HepG2 (cell line): ENCODE measurements at regions not wholly inside any gene's neighbourhood (a gene's known extent, or its start where the extent isn't known, plus 50 kb on each side); places are given as distances from the start of the nearest gene placed in this dataset.

Experiments used
- AGO1 ChIP-seq: fragments of 200-400 bp; formaldehyde crosslinking; IDR thresholded peaks from 2 replicates; pipeline ENCODE4 v1.6.1; 2017; ENCODE audit warnings: mild to moderate bottlenecking, low read depth, low read length, moderate library complexity; ENCODE audit not compliant: poor library complexity, severe bottlenecking
- AKAP8 ChIP-seq: sonication (generic); formaldehyde crosslinking; IDR thresholded peaks from 2 replicates; pipeline ENCODE4 v1.5.1; 2020; ENCODE audit warnings: mild to moderate bottlenecking, missing genetic modification reagents
- HOXA7 ChIP-seq: sonication (generic); formaldehyde crosslinking; IDR thresholded peaks from 2 replicates; pipeline ENCODE4 v1.8.1; 2022; ENCODE audit warnings: mild to moderate bottlenecking, missing genetic modification reagents, moderate library complexity
- MAFG ChIP-seq: sonication (generic); formaldehyde crosslinking; IDR thresholded peaks from 2 replicates; pipeline ENCODE4 v1.5.1; 2020; ENCODE audit warnings: mild to moderate bottlenecking, missing genetic modification reagents
- NFATC3 ChIP-seq: sonication (generic); formaldehyde crosslinking; IDR thresholded peaks from 2 replicates; pipeline ENCODE4 v1.5.1; 2020; ENCODE audit warnings: mild to moderate bottlenecking, missing genetic modification reagents
- SAFB2 ChIP-seq: sonication (generic); formaldehyde crosslinking; IDR thresholded peaks from 2 replicates; pipeline ENCODE4 v1.5.1; 2020; ENCODE audit warnings: missing genetic modification reagents, low read depth, mild to moderate bottlenecking, borderline replicate concordance
- TBX3 ChIP-seq: fragments of 450-650 bp; IDR thresholded peaks from 2 replicates; pipeline ENCODE4 v1.6.1; 2017; ENCODE audit warnings: antibody characterized with exemption, mild to moderate bottlenecking, inconsistent platforms, borderline replicate concordance
- ZNF674 ChIP-seq: sonication (generic); formaldehyde crosslinking; IDR thresholded peaks from 2 replicates; pipeline ENCODE4 v1.5.0; 2020; ENCODE audit warnings: low read depth, mild to moderate bottlenecking, missing genetic modification reagents
- TF ChIP-seq, protein P1 (sequence below): sonication (generic); formaldehyde crosslinking; IDR thresholded peaks from 2 replicates; pipeline ENCODE4 v1.5.1; 2020; ENCODE audit warnings: mild to moderate bottlenecking, moderate library complexity, missing genetic modification reagents
- TF ChIP-seq, protein P2 (sequence below): sonication (generic); formaldehyde crosslinking; IDR thresholded peaks from 2 replicates; pipeline ENCODE4 v1.4.0; 2020; ENCODE audit warnings: mild to moderate bottlenecking, missing genetic modification reagents
- TF ChIP-seq, protein P3 (sequence below): sonication (generic); formaldehyde crosslinking; IDR thresholded peaks from 2 replicates; pipeline ENCODE4 v1.4.0; 2020; ENCODE audit warnings: missing genetic modification reagents, borderline replicate concordance
- TF ChIP-seq, protein P4 (sequence below): IDR thresholded peaks from 2 replicates; pipeline ENCODE4 v1.6.1; 2016; ENCODE audit warnings: mild to moderate bottlenecking, missing biosample characterization, missing genetic modification reagents
- TF ChIP-seq, protein P5 (sequence below): sonication (generic); formaldehyde crosslinking; conservative IDR thresholded peaks from 2 replicates; pipeline ENCODE4 v1.8.1; 2023; ENCODE audit warnings: missing genetic modification reagents
- TF ChIP-seq, protein P6 (sequence below): sonication (generic); formaldehyde crosslinking; IDR thresholded peaks from 2 replicates; pipeline ENCODE4 v1.4.0; 2020; ENCODE audit warnings: mild to moderate bottlenecking, missing genetic modification reagents

DNA sequence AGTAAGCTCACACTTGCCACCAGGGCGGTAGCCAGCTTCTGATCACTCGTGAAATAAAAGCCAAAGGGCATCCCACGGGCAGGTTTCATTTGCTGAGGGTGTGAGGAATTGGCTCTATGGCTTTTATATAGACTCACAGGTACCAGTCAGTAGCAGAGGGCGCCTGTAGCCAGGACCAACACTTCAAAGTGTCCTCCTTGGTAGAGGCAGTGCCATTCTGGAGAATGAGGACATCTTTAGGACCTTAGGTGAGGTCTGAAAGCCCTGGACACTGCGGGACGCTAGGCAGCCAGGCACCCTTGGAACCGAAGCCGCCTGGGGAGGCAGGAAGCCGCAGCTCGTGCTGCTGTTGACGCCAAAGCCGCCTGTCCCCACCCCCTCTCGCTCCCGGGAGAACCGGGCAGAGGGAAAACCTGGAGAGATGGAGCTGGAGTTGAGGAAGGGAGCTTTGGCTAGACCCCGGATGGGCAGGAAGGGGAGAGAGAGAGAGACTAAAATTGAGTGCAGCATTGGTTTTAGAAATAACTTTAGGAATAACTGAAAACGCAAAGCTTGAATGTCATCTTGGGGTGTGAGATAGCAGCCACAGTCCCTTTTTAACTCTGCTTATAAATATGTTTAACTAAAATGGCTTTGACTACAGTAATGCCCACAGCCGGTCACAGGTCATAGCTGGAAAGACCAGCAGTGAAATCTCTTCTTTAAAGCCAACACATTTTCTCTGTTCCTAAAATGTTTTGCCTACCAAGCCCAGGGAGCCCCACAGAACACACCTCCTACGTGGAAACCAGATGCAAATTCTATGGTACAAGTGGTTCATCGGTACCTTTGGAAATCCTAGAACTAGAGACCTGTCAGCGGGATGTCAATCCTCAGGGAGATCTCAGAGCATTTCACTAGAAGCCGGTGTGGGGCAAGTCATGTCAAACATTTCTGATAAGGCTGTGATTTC lies 128.5 kb upstream of the CDYL start (continued):
- TF ChIP-seq, protein P1, sequence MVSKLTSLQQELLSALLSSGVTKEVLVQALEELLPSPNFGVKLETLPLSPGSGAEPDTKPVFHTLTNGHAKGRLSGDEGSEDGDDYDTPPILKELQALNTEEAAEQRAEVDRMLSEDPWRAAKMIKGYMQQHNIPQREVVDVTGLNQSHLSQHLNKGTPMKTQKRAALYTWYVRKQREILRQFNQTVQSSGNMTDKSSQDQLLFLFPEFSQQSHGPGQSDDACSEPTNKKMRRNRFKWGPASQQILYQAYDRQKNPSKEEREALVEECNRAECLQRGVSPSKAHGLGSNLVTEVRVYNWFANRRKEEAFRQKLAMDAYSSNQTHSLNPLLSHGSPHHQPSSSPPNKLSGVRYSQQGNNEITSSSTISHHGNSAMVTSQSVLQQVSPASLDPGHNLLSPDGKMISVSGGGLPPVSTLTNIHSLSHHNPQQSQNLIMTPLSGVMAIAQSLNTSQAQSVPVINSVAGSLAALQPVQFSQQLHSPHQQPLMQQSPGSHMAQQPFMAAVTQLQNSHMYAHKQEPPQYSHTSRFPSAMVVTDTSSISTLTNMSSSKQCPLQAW (CRISPR knock-in tag) = peak; percentile 84
- TF ChIP-seq MAFG (CRISPR knock-in tag) = no peak
- no peak for TF ChIP-seq TBX3
- no peak for TF ChIP-seq NFATC3 (CRISPR knock-in tag)
- no peak for TF ChIP-seq ZNF674
- no peak for TF ChIP-seq AKAP8 (CRISPR knock-in tag)
- no peak; the same call in 1 of the 2 replicates for TF ChIP-seq SAFB2
- TF ChIP-seq, protein P2, sequence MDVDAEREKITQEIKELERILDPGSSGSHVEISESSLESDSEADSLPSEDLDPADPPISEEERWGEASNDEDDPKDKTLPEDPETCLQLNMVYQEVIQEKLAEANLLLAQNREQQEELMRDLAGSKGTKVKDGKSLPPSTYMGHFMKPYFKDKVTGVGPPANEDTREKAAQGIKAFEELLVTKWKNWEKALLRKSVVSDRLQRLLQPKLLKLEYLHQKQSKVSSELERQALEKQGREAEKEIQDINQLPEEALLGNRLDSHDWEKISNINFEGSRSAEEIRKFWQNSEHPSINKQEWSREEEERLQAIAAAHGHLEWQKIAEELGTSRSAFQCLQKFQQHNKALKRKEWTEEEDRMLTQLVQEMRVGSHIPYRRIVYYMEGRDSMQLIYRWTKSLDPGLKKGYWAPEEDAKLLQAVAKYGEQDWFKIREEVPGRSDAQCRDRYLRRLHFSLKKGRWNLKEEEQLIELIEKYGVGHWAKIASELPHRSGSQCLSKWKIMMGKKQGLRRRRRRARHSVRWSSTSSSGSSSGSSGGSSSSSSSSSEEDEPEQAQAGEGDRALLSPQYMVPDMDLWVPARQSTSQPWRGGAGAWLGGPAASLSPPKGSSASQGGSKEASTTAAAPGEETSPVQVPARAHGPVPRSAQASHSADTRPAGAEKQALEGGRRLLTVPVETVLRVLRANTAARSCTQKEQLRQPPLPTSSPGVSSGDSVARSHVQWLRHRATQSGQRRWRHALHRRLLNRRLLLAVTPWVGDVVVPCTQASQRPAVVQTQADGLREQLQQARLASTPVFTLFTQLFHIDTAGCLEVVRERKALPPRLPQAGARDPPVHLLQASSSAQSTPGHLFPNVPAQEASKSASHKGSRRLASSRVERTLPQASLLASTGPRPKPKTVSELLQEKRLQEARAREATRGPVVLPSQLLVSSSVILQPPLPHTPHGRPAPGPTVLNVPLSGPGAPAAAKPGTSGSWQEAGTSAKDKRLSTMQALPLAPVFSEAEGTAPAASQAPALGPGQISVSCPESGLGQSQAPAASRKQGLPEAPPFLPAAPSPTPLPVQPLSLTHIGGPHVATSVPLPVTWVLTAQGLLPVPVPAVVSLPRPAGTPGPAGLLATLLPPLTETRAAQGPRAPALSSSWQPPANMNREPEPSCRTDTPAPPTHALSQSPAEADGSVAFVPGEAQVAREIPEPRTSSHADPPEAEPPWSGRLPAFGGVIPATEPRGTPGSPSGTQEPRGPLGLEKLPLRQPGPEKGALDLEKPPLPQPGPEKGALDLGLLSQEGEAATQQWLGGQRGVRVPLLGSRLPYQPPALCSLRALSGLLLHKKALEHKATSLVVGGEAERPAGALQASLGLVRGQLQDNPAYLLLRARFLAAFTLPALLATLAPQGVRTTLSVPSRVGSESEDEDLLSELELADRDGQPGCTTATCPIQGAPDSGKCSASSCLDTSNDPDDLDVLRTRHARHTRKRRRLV (CRISPR knock-in tag) = no peak
- TF ChIP-seq HOXA7 (CRISPR knock-in tag) = no peak
- TF ChIP-seq, protein P3, sequence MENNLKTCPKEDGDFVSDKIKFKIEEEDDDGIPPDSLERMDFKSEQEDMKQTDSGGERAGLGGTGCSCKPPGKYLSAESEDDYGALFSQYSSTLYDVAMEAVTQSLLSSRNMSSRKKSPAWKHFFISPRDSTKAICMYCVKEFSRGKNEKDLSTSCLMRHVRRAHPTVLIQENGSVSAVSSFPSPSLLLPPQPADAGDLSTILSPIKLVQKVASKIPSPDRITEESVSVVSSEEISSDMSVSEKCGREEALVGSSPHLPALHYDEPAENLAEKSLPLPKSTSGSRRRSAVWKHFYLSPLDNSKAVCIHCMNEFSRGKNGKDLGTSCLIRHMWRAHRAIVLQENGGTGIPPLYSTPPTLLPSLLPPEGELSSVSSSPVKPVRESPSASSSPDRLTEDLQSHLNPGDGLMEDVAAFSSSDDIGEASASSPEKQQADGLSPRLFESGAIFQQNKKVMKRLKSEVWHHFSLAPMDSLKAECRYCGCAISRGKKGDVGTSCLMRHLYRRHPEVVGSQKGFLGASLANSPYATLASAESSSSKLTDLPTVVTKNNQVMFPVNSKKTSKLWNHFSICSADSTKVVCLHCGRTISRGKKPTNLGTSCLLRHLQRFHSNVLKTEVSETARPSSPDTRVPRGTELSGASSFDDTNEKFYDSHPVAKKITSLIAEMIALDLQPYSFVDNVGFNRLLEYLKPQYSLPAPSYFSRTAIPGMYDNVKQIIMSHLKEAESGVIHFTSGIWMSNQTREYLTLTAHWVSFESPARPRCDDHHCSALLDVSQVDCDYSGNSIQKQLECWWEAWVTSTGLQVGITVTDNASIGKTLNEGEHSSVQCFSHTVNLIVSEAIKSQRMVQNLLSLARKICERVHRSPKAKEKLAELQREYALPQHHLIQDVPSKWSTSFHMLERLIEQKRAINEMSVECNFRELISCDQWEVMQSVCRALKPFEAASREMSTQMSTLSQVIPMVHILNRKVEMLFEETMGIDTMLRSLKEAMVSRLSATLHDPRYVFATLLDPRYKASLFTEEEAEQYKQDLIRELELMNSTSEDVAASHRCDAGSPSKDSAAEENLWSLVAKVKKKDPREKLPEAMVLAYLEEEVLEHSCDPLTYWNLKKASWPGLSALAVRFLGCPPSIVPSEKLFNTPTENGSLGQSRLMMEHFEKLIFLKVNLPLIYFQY (CRISPR knock-in tag) = no peak; the same call in 1 of the 2 replicates
- TF ChIP-seq, protein P4, sequence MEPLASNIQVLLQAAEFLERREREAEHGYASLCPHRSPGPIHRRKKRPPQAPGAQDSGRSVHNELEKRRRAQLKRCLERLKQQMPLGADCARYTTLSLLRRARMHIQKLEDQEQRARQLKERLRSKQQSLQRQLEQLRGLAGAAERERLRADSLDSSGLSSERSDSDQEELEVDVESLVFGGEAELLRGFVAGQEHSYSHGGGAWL (CRISPR knock-in tag) = peak; percentile 87
- TF ChIP-seq, protein P5, sequence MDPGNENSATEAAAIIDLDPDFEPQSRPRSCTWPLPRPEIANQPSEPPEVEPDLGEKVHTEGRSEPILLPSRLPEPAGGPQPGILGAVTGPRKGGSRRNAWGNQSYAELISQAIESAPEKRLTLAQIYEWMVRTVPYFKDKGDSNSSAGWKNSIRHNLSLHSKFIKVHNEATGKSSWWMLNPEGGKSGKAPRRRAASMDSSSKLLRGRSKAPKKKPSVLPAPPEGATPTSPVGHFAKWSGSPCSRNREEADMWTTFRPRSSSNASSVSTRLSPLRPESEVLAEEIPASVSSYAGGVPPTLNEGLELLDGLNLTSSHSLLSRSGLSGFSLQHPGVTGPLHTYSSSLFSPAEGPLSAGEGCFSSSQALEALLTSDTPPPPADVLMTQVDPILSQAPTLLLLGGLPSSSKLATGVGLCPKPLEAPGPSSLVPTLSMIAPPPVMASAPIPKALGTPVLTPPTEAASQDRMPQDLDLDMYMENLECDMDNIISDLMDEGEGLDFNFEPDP (CRISPR knock-in tag) = no peak
- no peak for TF ChIP-seq AGO1
- TF ChIP-seq, protein P6, sequence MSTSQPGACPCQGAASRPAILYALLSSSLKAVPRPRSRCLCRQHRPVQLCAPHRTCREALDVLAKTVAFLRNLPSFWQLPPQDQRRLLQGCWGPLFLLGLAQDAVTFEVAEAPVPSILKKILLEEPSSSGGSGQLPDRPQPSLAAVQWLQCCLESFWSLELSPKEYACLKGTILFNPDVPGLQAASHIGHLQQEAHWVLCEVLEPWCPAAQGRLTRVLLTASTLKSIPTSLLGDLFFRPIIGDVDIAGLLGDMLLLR = peak; percentile 87
